ENCODE measurements at regions not wholly inside any gene's neighbourhood (a gene's known extent, or its start where the extent isn't known, plus 50 kb on each side); places are given as distances from the start of the nearest gene placed in this dataset.
A peak's percentile ranks its signal among the peaks of the same experiment; 100 is the strongest.

GRCh38 chrX:43345166-43345565, 310.9 kb upstream of the MAOA start:
- Mint-ChIP-seq H3K9me3 (ENCODE audit: unreplicated experiment) (no peaks in the 10 kb centered on the region), H3K4me1 (ENCODE audit: low read depth, unreplicated experiment) (no peaks in the 10 kb centered on the region), H3K4me3 (ENCODE audit: unreplicated experiment) (no peak overlapping the region), H3K27ac (ENCODE audit: unreplicated experiment) (no peak overlapping the region), H3K36me3 (ENCODE audit: insufficient read depth, unreplicated experiment) (no peaks in the 10 kb centered on the region), H3K27me3 (ENCODE audit: insufficient read depth, unreplicated experiment) (no peaks in the 10 kb centered on the region)
- no peak overlapping the region for H3K4me3 ChIP-seq (ENCODE audit: low read depth, low read length)
- BruUV-seq (replicated peaks), result no TSS peak
- H3K27me3 ChIP-seq (replicated peaks; ENCODE audit: control insufficient read depth, insufficient read depth, low read length), result no peaks in the 10 kb centered on the region
- ChIA-PET POLR2A (no interaction called here), CTCF (no interaction called here)
- TF ChIP-seq, protein P1, sequence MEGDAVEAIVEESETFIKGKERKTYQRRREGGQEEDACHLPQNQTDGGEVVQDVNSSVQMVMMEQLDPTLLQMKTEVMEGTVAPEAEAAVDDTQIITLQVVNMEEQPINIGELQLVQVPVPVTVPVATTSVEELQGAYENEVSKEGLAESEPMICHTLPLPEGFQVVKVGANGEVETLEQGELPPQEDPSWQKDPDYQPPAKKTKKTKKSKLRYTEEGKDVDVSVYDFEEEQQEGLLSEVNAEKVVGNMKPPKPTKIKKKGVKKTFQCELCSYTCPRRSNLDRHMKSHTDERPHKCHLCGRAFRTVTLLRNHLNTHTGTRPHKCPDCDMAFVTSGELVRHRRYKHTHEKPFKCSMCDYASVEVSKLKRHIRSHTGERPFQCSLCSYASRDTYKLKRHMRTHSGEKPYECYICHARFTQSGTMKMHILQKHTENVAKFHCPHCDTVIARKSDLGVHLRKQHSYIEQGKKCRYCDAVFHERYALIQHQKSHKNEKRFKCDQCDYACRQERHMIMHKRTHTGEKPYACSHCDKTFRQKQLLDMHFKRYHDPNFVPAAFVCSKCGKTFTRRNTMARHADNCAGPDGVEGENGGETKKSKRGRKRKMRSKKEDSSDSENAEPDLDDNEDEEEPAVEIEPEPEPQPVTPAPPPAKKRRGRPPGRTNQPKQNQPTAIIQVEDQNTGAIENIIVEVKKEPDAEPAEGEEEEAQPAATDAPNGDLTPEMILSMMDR (IDR thresholded peaks at IDR 0.05; ENCODE audit: insufficient read depth in 1 of 2, low read depth in 1 of 2, low read length in 1 of 2, severe bottlenecking in 1 of 2, unreplicated experiment in 1 of 2), result no peak
- no peaks in the 10 kb centered on the region for H3K4me1 ChIP-seq
- H3K9me3 ChIP-seq, result no peaks in the 10 kb centered on the region
- intact Hi-C loops (cut with micrococcal nuclease; ENCODE audit: unreplicated experiment), result no loop called here
- no peak for DNase-seq
- no peaks in the 10 kb centered on the region for H3K36me3 ChIP-seq (ENCODE audit: control insufficient read depth, insufficient read depth, low read length)

- Mint-ChIP-seq H3K27me3 (ENCODE audit: insufficient read depth, unreplicated experiment) (no peaks in the 10 kb centered on the region), H3K36me3 (ENCODE audit: insufficient read depth, unreplicated experiment) (no peaks in the 10 kb centered on the region), H3K4me3 (ENCODE audit: unreplicated experiment) (no peak overlapping the region), H3K9me3 (ENCODE audit: unreplicated experiment) (no peaks in the 10 kb centered on the region), H3K4me1 (ENCODE audit: low read depth, unreplicated experiment) (no peaks in the 10 kb centered on the region), H3K27ac (ENCODE audit: unreplicated experiment) (no peak overlapping the region)
- CTCF ChIA-PET, result interaction anchor here (0.6 kb wide), 2 partner anchors 235 to 639 kb away, joined by 3 to 5 read pairs; no protein-coding TSS in a partner anchor
- H3K4me1 ChIP-seq, result no peaks in the 10 kb centered on the region
- H3K4me3 ChIP-seq (ENCODE audit: low read depth, low read length), result no peak overlapping the region
- BruUV-seq (replicated peaks), result no TSS peak
- POLR2A ChIA-PET, result no interaction called here
- intact Hi-C loops (cut with micrococcal nuclease; ENCODE audit: unreplicated experiment), result no loop called here
- H3K36me3 ChIP-seq (ENCODE audit: control insufficient read depth, insufficient read depth, low read length), result no peaks in the 10 kb centered on the region
- no peaks in the 10 kb centered on the region for H3K27me3 ChIP-seq (replicated peaks; ENCODE audit: control insufficient read depth, insufficient read depth, low read length)
- no peaks in the 10 kb centered on the region for H3K9me3 ChIP-seq
- DNase-seq, result peak; percentile 33 to 41
- TF ChIP-seq, protein P1 (IDR thresholded peaks at IDR 0.05; ENCODE audit: insufficient read depth in 1 of 2, low read depth in 1 of 2, low read length in 1 of 2, severe bottlenecking in 1 of 2, unreplicated experiment in 1 of 2), result peak; percentile 27 to 30
Measured at GRCh38 chrX:43349363-43349762, 306.7 kb upstream of the MAOA start.

DNA sequence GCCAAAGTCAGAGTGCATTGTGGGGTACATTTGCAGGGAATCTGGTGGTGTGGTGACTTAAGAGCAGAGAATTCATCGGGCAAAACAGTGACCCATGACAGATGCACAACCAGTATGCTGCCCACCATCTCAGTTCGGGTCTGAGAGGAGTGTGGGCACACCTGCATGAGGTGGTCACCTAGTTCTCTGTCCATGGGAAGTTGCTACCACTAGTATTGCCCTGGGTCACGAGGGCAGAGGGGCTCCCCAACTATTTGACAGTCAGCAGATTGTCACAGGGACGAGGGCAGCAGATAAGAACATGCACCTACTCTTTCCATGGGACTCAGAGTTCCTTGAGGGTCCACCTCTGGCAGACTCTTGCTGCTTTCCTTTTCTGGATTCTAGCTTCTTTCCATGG, 305.2 kb upstream of the MAOA start:
- Mint-ChIP-seq H3K4me1 (ENCODE audit: low read depth, unreplicated experiment) (no peaks in the 10 kb centered on the region), H3K4me3 (ENCODE audit: unreplicated experiment) (no peak overlapping the region), H3K9me3 (ENCODE audit: unreplicated experiment) (no peaks in the 10 kb centered on the region), H3K27ac (ENCODE audit: unreplicated experiment) (no peak overlapping the region), H3K27me3 (ENCODE audit: insufficient read depth, unreplicated experiment) (no peaks in the 10 kb centered on the region), H3K36me3 (ENCODE audit: insufficient read depth, unreplicated experiment) (no peaks in the 10 kb centered on the region)
- intact Hi-C loops (cut with micrococcal nuclease; ENCODE audit: unreplicated experiment), result no loop called here
- DNase-seq, result no peak
- no TSS peak for BruUV-seq (replicated peaks)
- Histone ChIP-seq H3K4me1 (no peaks in the 10 kb centered on the region), H3K4me3 (ENCODE audit: low read depth, low read length) (no peak overlapping the region), H3K9me3 (no peaks in the 10 kb centered on the region), H3K27me3 (replicated peaks; ENCODE audit: control insufficient read depth, insufficient read depth, low read length) (no peaks in the 10 kb centered on the region), H3K36me3 (ENCODE audit: control insufficient read depth, insufficient read depth, low read length) (no peaks in the 10 kb centered on the region)
- ChIA-PET CTCF (no interaction called here), POLR2A (no interaction called here)
- TF ChIP-seq, protein P1 (IDR thresholded peaks at IDR 0.05; ENCODE audit: insufficient read depth in 1 of 2, low read depth in 1 of 2, low read length in 1 of 2, severe bottlenecking in 1 of 2, unreplicated experiment in 1 of 2), result no peak

Data from Caco-2 (cell line).